SK-N-SH (cell line): ENCODE measurements at regions not wholly inside any gene's neighbourhood (a gene's known extent, or its start where the extent isn't known, plus 50 kb on each side); places are given as distances from the start of the nearest gene placed in this dataset.
A peak's percentile ranks its signal among the peaks of the same experiment; 100 is the strongest.

Experiments used
- CTCF ChIA-PET: fragments of 300-600, 350-600 bp; formaldehyde crosslinking; extraction: SDS; loops from one replicate; lab custom pipeline; 2021; lab: Yijun Ruan, JAX
- POLR2A ChIA-PET: fragments of 350-600 bp; sonication (Branson Sonifier 250); formaldehyde crosslinking; extraction: SDS; loops from one replicate; lab custom pipeline; 2020; ENCODE audit warnings: antibody characterized with exemption, inconsistent platforms; lab: Yijun Ruan, JAX
- DNase-seq: peaks from one replicate; pipeline ENCODE4 v3.0.0; 2012
- H2AFZ ChIP-seq: fragments of 200-600 bp; sonication (generic); 2 replicates; pipeline ENCODE4 v1.8.1; 2016; ENCODE audit warnings: antibody characterized with exemption, mild to moderate bottlenecking, low read depth
- H3F3A ChIP-seq: fragments of 200-600 bp; sonication (generic); replicated peaks from 2 replicates; pipeline ENCODE3; 2016; ENCODE audit warnings: antibody characterized with exemption, mild to moderate bottlenecking; ENCODE audit not compliant: insufficient read depth
- H3K27ac ChIP-seq, 2 experiments: fragments of 200-500 bp in 1 of 2; fragments of 200-600 bp in 1 of 2; sonication (Bioruptor generic) in 1 of 2; sonication (generic), shearing (Covaris generic) in 1 of 2; 2 replicates each; pipeline versions ENCODE4 v1.5.1 to v1.6.1; 2014 to 2016; ENCODE audit warnings: low read depth in 2 of 2, inconsistent platforms in 1 of 2, low read length in 1 of 2, mild to moderate bottlenecking in 1 of 2, mixed read lengths in 1 of 2
- H3K27me3 ChIP-seq: fragments of 200-600 bp; sonication (generic), shearing (Covaris generic); 2 replicates; pipeline ENCODE4 v1.6.1; 2016; ENCODE audit warnings: mixed run types; ENCODE audit not compliant: insufficient read depth
- H3K36me3 ChIP-seq, 2 experiments: fragments of 200-500 bp in 1 of 2; fragments of 200-600 bp in 1 of 2; sonication (Bioruptor generic) in 1 of 2; sonication (generic) in 1 of 2; replicated peaks in 1 of 2; 2 replicates each; pipeline versions ENCODE3 to v1.5.1; 2014 to 2016; ENCODE audit warnings: low read length in 1 of 2, mild to moderate bottlenecking in 1 of 2; ENCODE audit not compliant: insufficient read depth in 2 of 2, control insufficient read depth in 1 of 2
- H3K4me1 ChIP-seq, 2 experiments: fragments of 200-500 bp in 1 of 2; fragments of 200-600 bp in 1 of 2; sonication (Bioruptor generic) in 1 of 2; sonication (generic), shearing (Covaris generic) in 1 of 2; 2 replicates each; pipeline versions ENCODE4 v1.5.1 to v1.6.1; 2014 to 2016; ENCODE audit warnings: low read depth in 1 of 2, low read length in 1 of 2, mixed run types in 1 of 2; ENCODE audit not compliant: insufficient read depth in 2 of 2, control insufficient read depth in 1 of 2
- H3K4me2 ChIP-seq: fragments of 200-600 bp; sonication (generic), shearing (Covaris generic); 2 replicates; pipeline ENCODE4 v1.6.1; 2017; ENCODE audit warnings: mixed run types
- H3K4me3 ChIP-seq, 2 experiments: fragments of 200-500 bp in 1 of 2; fragments of 200-600 bp in 1 of 2; sonication (Bioruptor generic) in 1 of 2; sonication (generic), shearing (Covaris generic) in 1 of 2; 2 replicates each; pipeline versions ENCODE4 v1.5.1 to v1.8.1; 2014 to 2016; ENCODE audit warnings: low read depth in 2 of 2, inconsistent platforms in 1 of 2, low read length in 1 of 2, mild to moderate bottlenecking in 1 of 2, mixed read lengths in 1 of 2, moderate library complexity in 1 of 2
- H3K79me2 ChIP-seq: fragments of 200-600 bp; sonication (generic); 2 replicates; pipeline ENCODE4 v1.8.1; 2017; ENCODE audit warnings: mild to moderate bottlenecking; ENCODE audit not compliant: insufficient read depth
- H3K9ac ChIP-seq: fragments of 200-600 bp; sonication (generic); 2 replicates; pipeline ENCODE4 v1.6.1; 2017; ENCODE audit warnings: mixed run types
- H3K9me2 ChIP-seq: fragments of 200-600 bp; sonication (generic); 2 replicates; pipeline ENCODE4 v1.6.1; 2017; ENCODE audit warnings: mixed run types
- H3K9me3 ChIP-seq: fragments of 200-600 bp; sonication (generic); 2 replicates; pipeline ENCODE4 v1.6.1; 2017; ENCODE audit warnings: mixed run types, mild to moderate bottlenecking, moderate library complexity
- H4K20me1 ChIP-seq: fragments of 200-600 bp; sonication (generic); 2 replicates; pipeline ENCODE4 v1.6.1; 2017; ENCODE audit warnings: mild to moderate bottlenecking, mixed run types; ENCODE audit not compliant: insufficient read depth
- CTCF ChIP-seq: fragments of 200-600 bp; sonication (generic); IDR thresholded peaks from 2 replicates; pipeline ENCODE4 v1.6.1; 2017; ENCODE audit warnings: antibody characterized with exemption, mild to moderate bottlenecking, moderate library complexity
- EP300 ChIP-seq, 2 experiments: IDR thresholded peaks; 2 replicates each; pipeline versions ENCODE4 v1.4.0 to v1.6.1; 2012; ENCODE audit warnings: borderline replicate concordance in 1 of 2, low read depth in 1 of 2, low read length in 1 of 2
- EZH2phosphoT487 ChIP-seq: fragments of 200-600 bp; sonication (generic); IDR thresholded peaks from 2 replicates; pipeline ENCODE4 v1.6.1; 2017; ENCODE audit warnings: low read depth, mixed run types, mild to moderate bottlenecking, antibody characterized with exemption, moderate library complexity, borderline replicate concordance
- FOSL2 ChIP-seq: IDR thresholded peaks from 2 replicates; pipeline ENCODE4 v1.4.0; 2012; ENCODE audit warnings: low read depth, mild to moderate bottlenecking, moderate library complexity, borderline replicate concordance
- GABPA ChIP-seq: IDR thresholded peaks from 2 replicates; pipeline ENCODE4 v1.4.0; 2012; ENCODE audit warnings: low read depth, mild to moderate bottlenecking
- GATA2 ChIP-seq: sonication (generic); formaldehyde crosslinking; IDR thresholded peaks from 2 replicates; pipeline ENCODE4 v1.5.0; 2020; ENCODE audit warnings: mild to moderate bottlenecking, missing genetic modification reagents
- PBX3 ChIP-seq: IDR thresholded peaks from 2 replicates; pipeline ENCODE4; 2012
- POLR2AphosphoS5 ChIP-seq: IDR thresholded peaks from 2 replicates; pipeline ENCODE4 v1.6.1; 2012; ENCODE audit warnings: low read depth, low read length
- RAD21 ChIP-seq: IDR thresholded peaks from 2 replicates; pipeline ENCODE4 v1.6.1; 2012; ENCODE audit warnings: mild to moderate bottlenecking, low read length
- RCOR1 ChIP-seq: fragments of 150-350 bp; IDR thresholded peaks from 2 replicates; pipeline ENCODE4 v1.6.1; 2017; ENCODE audit warnings: antibody characterized with exemption, low read length
- REST ChIP-seq: IDR thresholded peaks from 2 replicates; pipeline ENCODE4 v1.6.1; 2012; ENCODE audit warnings: mild to moderate bottlenecking, low read depth, low read length, moderate library complexity
- SMC3 ChIP-seq: IDR thresholded peaks from 2 replicates; pipeline ENCODE4 v1.6.1; 2012; ENCODE audit warnings: low read depth, low read length, improper control_type of control experiment
- TAF1 ChIP-seq: IDR thresholded peaks from 2 replicates; pipeline ENCODE4 v1.6.1; 2012; ENCODE audit warnings: low read depth, mild to moderate bottlenecking, low read length, moderate library complexity, borderline replicate concordance
- TCF12 ChIP-seq: IDR thresholded peaks from 2 replicates; pipeline ENCODE4 v1.4.0; 2012
- USF2 ChIP-seq: fragments of 150-350 bp; IDR thresholded peaks from 2 replicates; pipeline ENCODE4 v1.6.1; 2017; ENCODE audit warnings: antibody characterized with exemption, low read length, low read depth, borderline replicate concordance
- ZBTB33 ChIP-seq: IDR thresholded peaks from 2 replicates; pipeline ENCODE4 v1.4.0; 2012; ENCODE audit warnings: low read depth, borderline replicate concordance
- WGBS: methylation state at CpG from one replicate; pipeline ENCODE4 v1.1.6; 2017; ENCODE audit warnings: low lambda C conversion rate; 5-methylcytosine and 5-hydroxymethylcytosine counted together

- ChIA-PET CTCF (no interaction called here), POLR2A (no interaction called here)
- TF ChIP-seq EP300 (IDR thresholded peaks at IDR 0.05; ENCODE audit: borderline replicate concordance in 1 of 2, low read depth in 1 of 2, low read length in 1 of 2) (peak in 1 of 2 experiments; percentile 66; a peak in 1 of 4 replicates), RCOR1 (peak; percentile 54; the same call in 1 of the 2 replicates), FOSL2 (no peak), GATA2 (0 out of 2 replicates have a peak, but pooled peaks have one; percentile 36), PBX3 (no peak)
- Histone ChIP-seq H2AFZ (no peak overlapping the region), H3K4me3 (no peak overlapping the region), H3K27me3 (no peaks in the 10 kb centered on the region), H3K9me2 (no peaks in the 10 kb centered on the region), H3K27ac (peak overlapping the region in 1 of 2 experiments; percentile 72; a peak in 2 of 4 replicates), H3K9ac (no peak overlapping the region), H3K79me2 (no peaks in the 10 kb centered on the region), H4K20me1 (no peaks in the 10 kb centered on the region), H3K9me3 (no peaks in the 10 kb centered on the region), H3F3A (no peaks in the 10 kb centered on the region), H3K4me1 (no peaks in the 10 kb centered on the region; a peak in 1 of 4 replicates), H3K4me2 (no peak overlapping the region), H3K36me3 (no peaks in the 10 kb centered on the region)
- no peak for DNase-seq
- WGBS = 11% methylated on average over 3 of the region's 3 CpGs
Measured at GRCh38 chr10:108208038-108208437, 1043.5 kb upstream of the SORCS1 start.

GRCh38 chr10:108204528-108205305 is 1040.2 kb upstream of the SORCS1 start:
- no peak overlapping the region for H3K9ac ChIP-seq
- no peaks in the 10 kb centered on the region for H3K9me2 ChIP-seq
- no peaks in the 10 kb centered on the region for H3K79me2 ChIP-seq
- H4K20me1 ChIP-seq = no peaks in the 10 kb centered on the region
- H3K36me3 ChIP-seq = no peaks in the 10 kb centered on the region
- ChIA-PET POLR2A (interaction anchor here (0.7 kb wide), 1 partner anchor 290 kb away, joined by 5 read pairs; no protein-coding TSS in a partner anchor), CTCF (interaction anchor here (0.8 to 2.5 kb wide), 18 partner anchors 9 to 1503 kb away, joined by 3 to 7 read pairs (median 4); no protein-coding TSS in a partner anchor)
- H3K9me3 ChIP-seq = no peaks in the 10 kb centered on the region
- no peaks in the 10 kb centered on the region for H3K27me3 ChIP-seq
- no peak overlapping the region for H3K27ac ChIP-seq
- WGBS = 49% methylated on average over 8 of the region's 8 CpGs
- DNase-seq = peak; percentile 20
- H2AFZ ChIP-seq = no peak overlapping the region
- peak overlapping the region in 1 of 2 experiments; percentile 43; a peak in 1 of 4 replicates for H3K4me3 ChIP-seq
- no peak overlapping the region for H3K4me2 ChIP-seq
- no peaks in the 10 kb centered on the region; a peak in 1 of 4 replicates for H3K4me1 ChIP-seq
- H3F3A ChIP-seq = no peaks in the 10 kb centered on the region
- no peak for TF ChIP-seq GABPA
- no peak for TF ChIP-seq USF2
- TF ChIP-seq RCOR1 = no peak
- no peak for TF ChIP-seq TAF1
- TF ChIP-seq REST = no peak
- TF ChIP-seq GATA2 = no peak
- TF ChIP-seq CTCF = peak; percentile 77
- TF ChIP-seq ZBTB33 = no peak
- peak; percentile 73 for TF ChIP-seq RAD21
- no peak for TF ChIP-seq TCF12
- no peak for TF ChIP-seq POLR2AphosphoS5
- TF ChIP-seq EZH2phosphoT487 = no peak
- TF ChIP-seq SMC3 = peak; percentile 38
